Activated naive CD8-positive, alpha-beta T cell (primary cell): ENCODE measurements at regions not wholly inside any gene's neighbourhood (a gene's known extent, or its start where the extent isn't known, plus 50 kb on each side); places are given as distances from the start of the nearest gene placed in this dataset.
"Not testable (repeated sequence)": the region's sequence is repeated elsewhere in the genome, so short reads cannot be mapped to it uniquely, and the experiment has no call there.

Experiments
- H3K27ac Mint-ChIP-seq: one replicate; pipeline ENCODE4 v1.8.0; 2021; ENCODE audit warnings: mixed read lengths
- H3K27me3 Mint-ChIP-seq: one replicate; pipeline ENCODE4 v1.8.0; 2021; ENCODE audit warnings: mixed read lengths
- H3K36me3 Mint-ChIP-seq: one replicate; pipeline ENCODE4 v1.8.0; 2021; ENCODE audit warnings: mixed read lengths
- H3K4me1 Mint-ChIP-seq: one replicate; pipeline ENCODE4 v1.8.0; 2021; ENCODE audit warnings: low read depth, mixed read lengths
- H3K4me3 Mint-ChIP-seq: one replicate; pipeline ENCODE4 v1.8.0; 2021; ENCODE audit warnings: mild to moderate bottlenecking, mixed read lengths
- H3K9me3 Mint-ChIP-seq: one replicate; pipeline ENCODE4 v1.8.0; 2021; ENCODE audit warnings: low read depth, mixed read lengths

- H3K27me3 Mint-ChIP-seq, H3K27ac Mint-ChIP-seq, H3K36me3 Mint-ChIP-seq, H3K9me3 Mint-ChIP-seq, H3K4me1 Mint-ChIP-seq, H3K4me3 Mint-ChIP-seq: not testable (repeated sequence)
These were observed 1098.6 kb downstream of the GATA3 start for GRCh38 chr10:9153057-9153456.

- Mint-ChIP-seq H3K27ac (no peak overlapping the region), H3K9me3 (peaks cover 12% of the 10 kb centered on the region), H3K4me1 (no peaks in the 10 kb centered on the region), H3K4me3 (no peak overlapping the region), H3K27me3 (no peaks in the 10 kb centered on the region), H3K36me3 (peaks cover 10% of the 10 kb centered on the region)
These were observed 1103.2 kb downstream of the GATA3 start for GRCh38 chr10:9157656-9158055.

GRCh38 chr10:9158675-9159074 is 1104.2 kb downstream of the GATA3 start:
- peaks cover 8% of the 10 kb centered on the region for H3K4me1 Mint-ChIP-seq
- no peaks in the 10 kb centered on the region for H3K27me3 Mint-ChIP-seq
- H3K27ac Mint-ChIP-seq = no peak overlapping the region
- peaks cover 15% of the 10 kb centered on the region for H3K36me3 Mint-ChIP-seq
- peaks cover 22% of the 10 kb centered on the region for H3K9me3 Mint-ChIP-seq
- no peak overlapping the region for H3K4me3 Mint-ChIP-seq

GRCh38 chr10:9160275-9160674 is 1105.8 kb downstream of the GATA3 start:
- peaks cover 13% of the 10 kb centered on the region for H3K4me1 Mint-ChIP-seq
- H3K27ac Mint-ChIP-seq = no peak overlapping the region
- H3K4me3 Mint-ChIP-seq = no peak overlapping the region
- H3K27me3 Mint-ChIP-seq = no peaks in the 10 kb centered on the region
- H3K36me3 Mint-ChIP-seq = peaks cover 19% of the 10 kb centered on the region
- peaks cover 25% of the 10 kb centered on the region for H3K9me3 Mint-ChIP-seq

- Mint-ChIP-seq H3K9me3 (peaks cover 25% of the 10 kb centered on the region), H3K36me3 (peaks cover 19% of the 10 kb centered on the region), H3K4me3 (no peak overlapping the region), H3K27me3 (no peaks in the 10 kb centered on the region), H3K4me1 (peaks cover 30% of the 10 kb centered on the region), H3K27ac (no peak overlapping the region)
These were observed 1109.2 kb downstream of the GATA3 start for GRCh38 chr10:9163699-9164098.

GRCh38 chr10:9166770-9167169 is 1112.3 kb downstream of the GATA3 start:
- H3K36me3 Mint-ChIP-seq = peaks cover 9% of the 10 kb centered on the region
- H3K27ac Mint-ChIP-seq = no peak overlapping the region
- H3K4me1 Mint-ChIP-seq = peaks cover 30% of the 10 kb centered on the region
- no peak overlapping the region for H3K4me3 Mint-ChIP-seq
- H3K9me3 Mint-ChIP-seq = peaks cover 13% of the 10 kb centered on the region
- no peaks in the 10 kb centered on the region for H3K27me3 Mint-ChIP-seq

- Mint-ChIP-seq H3K4me1 (peaks cover 15% of the 10 kb centered on the region), H3K27ac (no peak overlapping the region), H3K27me3 (no peaks in the 10 kb centered on the region), H3K36me3 (no peaks in the 10 kb centered on the region), H3K9me3 (peaks cover 6% of the 10 kb centered on the region), H3K4me3 (no peak overlapping the region)
These were observed 1117.8 kb downstream of the GATA3 start for GRCh38 chr10:9172276-9172675.

GRCh38 chr10:9175200-9175599 is 1120.7 kb downstream of the GATA3 start:
- Mint-ChIP-seq H3K36me3 (no peaks in the 10 kb centered on the region), H3K27ac (peak overlapping the region; percentile 67), H3K4me1 (peaks cover 15% of the 10 kb centered on the region), H3K4me3 (peak overlapping the region; percentile 0), H3K27me3 (peaks cover 2% of the 10 kb centered on the region), H3K9me3 (peaks cover 6% of the 10 kb centered on the region)

- H3K27me3 Mint-ChIP-seq, H3K4me1 Mint-ChIP-seq, H3K36me3 Mint-ChIP-seq, H3K4me3 Mint-ChIP-seq, H3K9me3 Mint-ChIP-seq, H3K27ac Mint-ChIP-seq: not testable (repeated sequence)
These were observed 1128.9 kb downstream of the GATA3 start for GRCh38 chr10:9183197-9183880.

GRCh38 chr10:9188022-9188810 is 1133.7 kb downstream of the GATA3 start:
- H3K36me3 Mint-ChIP-seq = no peaks in the 10 kb centered on the region
- H3K27me3 Mint-ChIP-seq = no peaks in the 10 kb centered on the region
- H3K9me3 Mint-ChIP-seq = no peaks in the 10 kb centered on the region
- H3K4me3 Mint-ChIP-seq = no peak overlapping the region
- H3K27ac Mint-ChIP-seq = no peak overlapping the region
- H3K4me1 Mint-ChIP-seq = peaks cover 16% of the 10 kb centered on the region

- H3K4me3 Mint-ChIP-seq = no peak overlapping the region
- H3K9me3 Mint-ChIP-seq = no peaks in the 10 kb centered on the region
- H3K27ac Mint-ChIP-seq = no peak overlapping the region
- no peaks in the 10 kb centered on the region for H3K27me3 Mint-ChIP-seq
- H3K4me1 Mint-ChIP-seq = peaks cover 16% of the 10 kb centered on the region
- H3K36me3 Mint-ChIP-seq = no peaks in the 10 kb centered on the region
These were observed 1135.0 kb downstream of the GATA3 start for GRCh38 chr10:9189448-9189847.

- Mint-ChIP-seq H3K27me3 (no peaks in the 10 kb centered on the region), H3K4me3 (no peak overlapping the region), H3K9me3 (no peaks in the 10 kb centered on the region), H3K4me1 (peaks cover 16% of the 10 kb centered on the region), H3K36me3 (no peaks in the 10 kb centered on the region), H3K27ac (no peak overlapping the region)
These were observed 1138.6 kb downstream of the GATA3 start for GRCh38 chr10:9193120-9193519.

GRCh38 chr10:9195385-9195784 is 1140.9 kb downstream of the GATA3 start:
- H3K27me3 Mint-ChIP-seq = no peaks in the 10 kb centered on the region
- H3K27ac Mint-ChIP-seq = no peak overlapping the region
- no peak overlapping the region for H3K4me3 Mint-ChIP-seq

GRCh38 chr10:9198611-9199010 is 1144.1 kb downstream of the GATA3 start:
- no peaks in the 10 kb centered on the region for H3K27me3 Mint-ChIP-seq
- H3K4me1 Mint-ChIP-seq = no peaks in the 10 kb centered on the region
- H3K9me3 Mint-ChIP-seq = no peaks in the 10 kb centered on the region
- H3K27ac Mint-ChIP-seq = no peak overlapping the region
- H3K36me3 Mint-ChIP-seq = no peaks in the 10 kb centered on the region
- H3K4me3 Mint-ChIP-seq = no peak overlapping the region

More at GRCh38 chr10:9195385-9195784, 1140.9 kb downstream of the GATA3 start:
- H3K4me1 Mint-ChIP-seq = peaks cover under 1% of the 10 kb centered on the region
- no peaks in the 10 kb centered on the region for H3K36me3 Mint-ChIP-seq
- no peaks in the 10 kb centered on the region for H3K9me3 Mint-ChIP-seq

GRCh38 chr10:9205558-9205957 is 1151.1 kb downstream of the GATA3 start:
- Mint-ChIP-seq H3K4me1 (peaks cover 11% of the 10 kb centered on the region), H3K36me3 (no peaks in the 10 kb centered on the region), H3K9me3 (no peaks in the 10 kb centered on the region), H3K4me3 (no peak overlapping the region), H3K27ac (no peak overlapping the region), H3K27me3 (peaks cover 2% of the 10 kb centered on the region)
